GM18508 (cell line): ENCODE measurements at regions not wholly inside any gene's neighbourhood (a gene's known extent, or its start where the extent isn't known, plus 50 kb on each side); places are given as distances from the start of the nearest gene placed in this dataset.

ENCODE experiments used
- ATAC-seq: cut with Tn5 transposase; IDR thresholded peaks from one replicate; pipeline ENCODE4 v1.9.1; 2021; ENCODE audit warnings: moderate number of reproducible peaks; ENCODE audit not compliant: insufficient read depth, unreplicated experiment

DNA sequence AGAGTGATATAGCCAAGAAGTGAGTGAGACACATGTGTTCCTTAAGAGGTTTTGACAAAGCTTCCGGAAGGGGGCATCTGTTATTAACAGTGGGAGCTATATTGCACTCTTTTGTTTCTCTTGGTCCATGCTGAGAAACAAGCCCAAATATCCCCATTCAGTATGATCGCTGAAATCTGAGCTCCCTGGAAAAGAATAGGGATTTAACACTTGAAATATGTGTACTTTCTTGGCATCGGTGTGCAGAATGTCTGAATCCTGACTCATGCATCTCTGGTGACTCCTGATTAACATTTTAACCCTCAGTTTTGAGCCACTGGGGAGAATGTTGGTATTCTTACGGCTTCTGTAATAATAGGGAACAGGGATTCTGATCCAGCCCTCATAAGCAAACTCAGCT is 448.1 kb downstream of the TSN start:
- ATAC-seq: no peak

DNA sequence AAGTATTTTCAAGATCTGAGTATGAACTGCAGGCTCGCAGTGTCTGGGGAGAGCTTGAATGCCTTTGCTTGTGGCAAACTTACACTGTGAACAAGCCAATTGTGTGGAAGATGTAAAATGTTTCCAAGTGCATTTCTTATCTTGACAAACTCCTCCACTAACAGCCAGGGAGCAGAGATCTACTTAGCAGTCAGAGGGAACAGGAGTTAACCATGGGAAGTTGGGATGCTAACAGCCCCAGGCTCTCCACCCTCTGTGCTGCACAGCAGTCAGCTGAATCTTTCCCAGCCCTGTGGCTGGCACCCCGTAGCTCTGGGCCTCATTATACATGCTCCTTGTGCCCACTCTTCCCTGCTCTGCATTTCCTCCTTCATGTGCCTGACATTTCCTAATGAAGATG is 450.2 kb downstream of the TSN start:
- ATAC-seq: no peak

DNA sequence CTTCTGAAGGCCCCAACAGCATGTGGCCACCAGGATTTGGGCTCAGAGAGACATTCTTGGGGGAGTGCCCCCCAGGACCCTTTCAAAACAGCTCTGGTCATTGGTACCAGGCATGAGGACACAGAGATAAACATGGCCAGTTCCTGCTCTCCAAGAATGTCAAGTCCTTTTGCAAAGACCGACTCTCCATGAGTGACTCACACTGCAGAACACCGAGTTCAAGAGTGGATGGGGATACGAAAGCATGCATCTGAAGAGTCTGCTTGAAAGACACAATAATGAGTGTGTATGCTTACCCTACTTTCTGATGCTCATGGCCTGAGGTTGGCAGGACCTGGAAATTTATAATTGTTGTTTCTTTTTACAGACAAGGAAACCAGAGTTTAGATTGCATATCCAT is 450.6 kb downstream of the TSN start:
- no peak for ATAC-seq

DNA sequence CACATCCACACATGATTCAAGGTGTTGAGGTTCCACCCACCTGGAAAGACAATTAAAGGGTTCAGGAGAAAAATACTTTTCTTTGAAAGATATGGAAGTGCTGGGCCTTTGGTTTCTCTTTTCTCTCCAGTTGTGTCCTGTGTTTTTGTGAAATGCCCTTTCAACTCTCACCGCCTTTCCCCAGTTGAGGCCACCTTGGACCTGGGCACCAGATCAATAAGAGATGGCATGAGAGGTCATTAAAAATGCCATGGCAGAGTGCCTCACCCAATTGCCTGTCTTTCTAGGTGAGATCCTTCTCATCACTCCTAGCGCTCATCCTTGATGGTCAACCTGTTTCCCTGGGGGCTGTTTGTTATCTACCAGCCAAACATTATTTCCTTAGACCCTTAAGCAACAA is 453.9 kb downstream of the TSN start:
- ATAC-seq: no peak

DNA sequence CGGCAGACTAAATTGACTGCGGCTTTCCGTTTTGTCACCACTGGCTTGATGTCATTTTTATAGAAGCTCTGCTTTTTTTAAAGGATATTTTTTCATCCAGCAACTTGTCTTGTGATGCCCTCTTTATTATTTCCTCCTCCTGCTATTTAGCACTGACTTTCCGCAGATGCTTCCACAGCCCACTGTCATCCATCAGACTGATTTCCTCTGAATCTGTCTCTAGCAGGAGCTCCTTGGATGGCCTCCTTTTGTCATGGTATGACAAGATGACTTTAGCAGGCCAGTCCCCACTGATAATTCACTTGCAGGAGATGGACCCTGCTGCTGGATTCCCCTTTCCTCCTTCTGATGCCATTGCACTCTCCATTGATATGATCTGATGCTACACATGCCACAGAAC is 454.6 kb downstream of the TSN start:
- no peak for ATAC-seq

DNA sequence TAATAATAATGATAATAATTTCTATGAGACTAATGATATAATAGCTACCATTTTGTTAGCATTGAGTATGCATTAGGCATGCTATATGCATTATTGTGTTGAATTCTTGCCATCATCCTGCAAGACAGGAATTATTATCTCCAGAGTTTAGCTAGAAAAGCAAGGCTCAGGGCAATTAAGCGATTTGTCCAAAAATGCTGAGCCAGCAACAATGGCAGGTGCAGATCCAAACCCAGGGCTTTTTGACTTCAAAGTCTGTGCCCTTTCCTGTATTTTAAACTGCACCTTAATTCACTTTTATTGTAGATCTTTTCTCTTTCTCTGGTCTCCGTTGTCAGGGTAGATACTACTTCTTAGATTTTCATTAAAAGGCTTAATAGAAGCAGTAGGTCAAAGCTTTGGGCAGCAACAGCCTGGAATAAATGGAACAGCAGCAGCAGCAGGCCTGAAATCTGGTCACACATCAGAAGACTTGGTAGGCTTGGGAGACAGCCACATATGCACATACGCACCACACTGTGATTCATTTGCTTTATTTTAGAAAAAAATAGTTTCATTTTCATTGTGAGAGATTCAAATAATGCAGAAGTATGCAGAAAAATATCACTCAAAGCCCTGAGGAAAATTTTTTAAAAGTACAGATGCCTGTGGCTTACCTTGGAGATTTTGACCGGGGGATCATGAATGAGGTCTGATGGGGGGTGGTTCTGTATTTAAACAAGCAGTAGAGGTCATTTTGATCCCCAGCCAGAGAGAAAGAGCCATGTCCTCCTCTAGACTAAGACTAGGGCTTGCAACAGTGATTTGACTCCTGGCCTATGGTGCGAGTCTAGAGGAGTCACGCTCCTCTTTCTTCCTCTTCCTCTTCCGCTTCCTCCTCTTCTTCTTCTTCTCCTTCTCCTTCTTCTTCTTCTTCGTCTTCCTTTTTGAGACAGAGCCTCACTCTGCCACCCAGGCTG is 455.7 kb downstream of the TSN start:
- no peak for ATAC-seq

DNA sequence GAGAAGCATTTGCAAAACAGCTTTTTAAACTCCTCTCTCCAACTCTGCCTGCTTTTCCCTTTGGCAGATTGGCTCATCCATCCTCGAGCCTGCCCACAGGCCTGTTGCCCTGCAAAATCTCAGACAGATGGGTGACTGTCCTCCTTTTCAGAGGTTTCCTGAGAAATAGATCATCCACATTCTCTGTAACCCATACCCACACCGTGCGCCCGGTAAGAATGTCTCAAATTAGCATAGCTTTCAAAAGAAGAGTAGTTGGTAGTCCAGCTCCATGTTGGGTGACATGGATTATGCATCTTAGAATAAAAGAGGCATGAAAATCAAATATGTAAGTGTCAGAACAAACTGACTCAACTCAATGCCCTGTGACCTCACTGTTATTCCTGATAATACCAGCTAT is 457.9 kb downstream of the TSN start:
- no peak for ATAC-seq

DNA sequence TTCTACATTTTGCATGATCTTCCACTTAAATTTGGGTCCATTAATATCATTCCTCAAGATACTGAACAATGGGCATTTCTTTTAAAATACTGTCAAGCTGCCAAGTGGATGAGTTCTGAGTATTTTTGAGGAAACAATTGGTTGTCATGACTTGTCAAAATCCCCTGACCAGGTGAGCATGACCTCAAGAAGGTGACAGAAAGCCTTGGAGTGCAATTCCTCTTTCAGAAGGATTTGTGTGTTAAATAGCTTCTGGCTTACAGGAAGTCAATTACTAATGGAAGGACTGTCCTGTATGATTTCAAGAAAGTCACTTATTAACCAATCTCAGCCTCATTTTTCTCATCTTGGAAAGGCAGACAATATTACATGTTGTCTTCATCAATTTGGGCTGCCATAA is 460.6 kb downstream of the TSN start:
- no peak for ATAC-seq

DNA sequence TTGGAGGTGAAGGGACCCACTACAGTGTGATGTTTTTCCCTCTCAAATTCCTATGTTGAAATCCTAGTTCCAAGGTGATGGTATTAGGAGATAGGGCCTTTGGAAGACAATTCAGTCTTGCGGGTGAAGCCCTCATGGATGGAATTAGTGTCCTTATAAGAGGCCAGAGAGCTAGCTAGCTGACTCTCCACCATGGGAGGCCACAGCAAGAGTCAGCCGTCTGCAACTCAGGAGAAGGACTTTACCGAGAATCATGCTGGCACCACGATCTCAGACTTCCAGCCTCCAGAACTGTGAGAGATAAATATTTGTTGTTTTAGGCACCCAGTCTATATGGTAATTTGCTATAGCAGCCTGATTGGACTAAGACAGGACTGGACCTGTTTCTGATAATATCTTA is 461.4 kb downstream of the TSN start:
- ATAC-seq: no peak

DNA sequence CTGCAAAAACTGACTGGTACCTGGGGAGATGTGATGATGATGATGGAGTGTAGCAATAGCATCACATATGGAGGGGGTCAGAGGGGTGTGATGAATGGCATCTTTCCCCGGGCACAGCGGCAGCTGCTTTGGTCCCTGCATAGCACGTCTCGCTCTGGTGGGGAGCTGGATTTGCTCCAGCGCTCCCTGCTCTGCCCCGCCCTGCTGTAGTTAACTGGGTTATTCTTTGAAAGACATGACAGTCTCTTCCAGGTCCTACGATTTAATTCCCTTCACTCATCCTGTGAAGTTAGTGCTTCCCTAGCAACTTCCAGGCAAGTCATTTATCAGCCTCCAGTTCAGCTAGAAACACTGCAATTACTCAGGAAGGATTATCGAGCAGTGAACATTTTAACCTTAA is 463.1 kb downstream of the TSN start:
- ATAC-seq: no peak

DNA sequence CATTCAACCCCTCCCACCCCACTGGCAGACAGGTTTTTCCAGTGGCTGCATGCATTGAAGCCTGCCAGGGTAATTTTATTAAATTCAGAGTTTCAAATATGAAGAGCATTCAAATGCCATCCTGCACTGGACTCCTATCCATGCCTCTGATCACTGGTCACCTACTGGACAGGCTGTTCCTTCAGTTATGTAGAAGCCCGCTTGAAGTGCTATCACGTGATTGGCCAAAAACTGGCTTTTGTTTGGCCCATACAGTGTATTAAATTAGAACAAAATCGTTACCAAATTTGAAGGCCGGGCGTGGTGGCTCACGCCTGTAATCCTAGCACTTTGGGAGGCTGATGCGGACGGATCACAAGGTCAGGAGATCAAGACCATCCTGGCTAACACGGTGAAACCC is 464.1 kb downstream of the TSN start:
- no peak for ATAC-seq

DNA sequence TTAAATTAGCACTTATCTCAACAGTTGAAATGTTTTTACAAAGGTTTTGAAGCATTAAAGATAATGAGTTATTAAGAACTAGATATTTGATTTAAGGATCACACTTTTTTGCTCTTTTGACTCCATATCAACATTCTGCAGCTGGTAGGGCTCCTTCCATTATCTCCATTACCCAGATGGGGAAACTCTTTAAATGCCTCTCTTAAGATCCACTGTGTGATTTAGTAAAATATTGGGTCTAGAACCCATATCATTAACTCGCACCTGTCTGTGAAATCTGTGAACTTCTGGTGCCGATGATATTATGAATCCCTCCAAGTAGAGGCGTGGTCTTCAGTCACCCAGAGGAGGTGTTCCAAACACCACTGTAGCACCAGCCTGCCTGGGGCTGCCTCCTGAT is 466.2 kb downstream of the TSN start:
- no peak for ATAC-seq

DNA sequence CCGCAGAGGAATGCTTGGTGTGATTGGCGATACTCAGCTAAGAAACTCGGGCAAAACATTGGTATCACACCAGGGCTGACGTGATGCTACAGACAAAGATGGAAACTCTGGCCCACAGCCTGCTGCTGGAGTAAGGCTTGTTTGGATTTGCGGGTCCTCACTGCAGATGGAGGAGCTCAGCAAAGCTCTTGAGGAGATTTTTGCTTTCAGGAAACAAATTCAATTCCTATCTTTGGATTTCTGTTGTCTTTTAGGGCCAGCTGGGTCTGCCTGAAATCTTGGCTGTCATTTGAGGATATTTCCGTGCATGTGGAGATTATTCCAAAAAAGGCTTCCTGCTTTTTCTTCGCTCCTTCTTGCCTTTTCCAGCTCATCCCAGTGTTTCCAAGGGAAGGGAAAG is 475.8 kb downstream of the TSN start:
- ATAC-seq: no peak

DNA sequence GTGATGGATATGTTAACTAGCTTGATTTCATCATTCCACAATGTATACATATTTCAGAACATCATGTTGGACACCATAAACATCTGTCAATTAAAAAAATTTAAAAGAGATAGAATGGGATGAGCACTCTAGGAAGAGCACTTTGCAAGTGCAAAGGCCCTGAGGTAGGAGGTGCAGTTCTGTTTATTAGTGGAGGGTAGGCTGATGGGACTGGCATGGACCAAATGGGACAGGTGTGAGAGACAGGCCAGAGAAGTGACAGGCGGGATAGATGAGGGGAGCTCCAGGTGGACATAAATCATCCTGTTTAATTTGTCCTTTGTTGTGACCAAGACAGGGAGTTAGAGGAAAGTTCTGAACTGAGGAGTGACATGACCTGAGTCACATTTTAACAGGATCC is 477.9 kb downstream of the TSN start:
- no peak for ATAC-seq

DNA sequence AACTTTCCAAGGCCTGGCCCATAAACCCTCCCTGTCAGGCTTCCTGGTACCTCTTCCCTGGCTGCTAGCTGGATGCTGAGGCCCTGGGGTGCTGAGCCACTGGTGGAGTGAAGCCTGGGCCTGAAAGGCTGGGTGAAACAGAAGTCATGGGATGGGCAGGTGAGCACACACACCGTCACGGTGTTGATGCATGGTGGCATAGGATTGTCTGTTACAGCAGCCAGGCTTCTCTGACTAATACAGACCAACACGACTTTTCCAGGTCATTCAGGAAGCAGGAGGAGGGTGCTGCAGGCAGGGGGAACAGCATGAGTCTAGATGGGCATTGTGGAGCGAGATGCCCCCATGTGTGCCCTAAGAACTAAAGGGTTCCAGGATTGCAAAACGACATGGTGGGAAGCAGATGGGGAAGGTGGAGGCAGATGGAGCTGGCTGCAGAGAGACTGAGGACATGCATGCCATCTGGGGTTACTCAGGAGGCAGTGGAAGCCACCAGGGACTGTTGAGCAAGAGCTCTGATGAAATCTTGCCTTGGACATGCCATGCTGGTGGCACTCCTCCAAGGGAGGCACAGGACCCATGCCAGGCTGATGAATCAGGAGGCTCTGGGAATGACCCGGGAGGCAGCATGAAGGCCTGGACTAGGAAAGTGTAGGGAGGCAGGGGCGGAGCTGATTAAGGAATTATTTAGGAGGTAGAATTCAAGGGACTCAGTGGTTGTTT is 480.9 kb downstream of the TSN start:
- no peak for ATAC-seq

DNA sequence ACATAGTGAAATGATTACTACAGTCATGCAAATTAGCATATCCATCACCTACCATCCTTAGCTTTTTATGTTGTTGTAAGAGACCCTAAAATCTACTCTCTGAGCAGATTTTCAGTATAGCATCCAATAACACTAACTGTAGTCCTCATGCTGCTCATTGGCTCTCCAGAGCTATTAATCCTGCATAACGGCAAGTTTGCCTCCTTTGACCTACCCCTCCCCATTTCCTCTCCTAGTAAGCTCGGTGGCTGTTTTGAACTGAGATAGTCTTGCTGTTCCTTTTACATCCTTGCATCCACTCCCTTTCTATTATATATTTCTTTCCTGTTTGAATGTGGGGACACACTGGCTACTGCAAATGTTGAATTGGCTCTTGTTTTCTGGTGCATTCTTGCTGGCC is 481.5 kb downstream of the TSN start:
- no peak for ATAC-seq

DNA sequence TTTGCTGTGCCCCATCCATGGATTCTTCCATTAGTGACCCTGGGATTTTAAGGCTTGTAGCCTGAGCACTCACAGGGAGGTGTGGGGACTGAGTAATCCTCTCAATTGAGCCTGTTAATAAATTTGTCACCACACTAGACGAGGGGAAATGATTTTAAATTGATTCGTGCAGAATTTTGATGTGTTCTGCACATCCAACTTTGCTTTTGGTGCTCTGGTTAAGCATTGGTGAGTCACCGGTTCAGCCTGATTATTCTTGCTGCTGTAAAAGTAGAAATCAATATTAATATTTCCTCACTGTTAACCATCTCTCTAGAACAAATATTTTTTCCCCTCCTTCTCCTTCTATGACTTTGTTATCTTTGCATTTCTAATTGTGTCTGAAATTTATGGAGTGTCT is 482.0 kb downstream of the TSN start:
- no peak for ATAC-seq

DNA sequence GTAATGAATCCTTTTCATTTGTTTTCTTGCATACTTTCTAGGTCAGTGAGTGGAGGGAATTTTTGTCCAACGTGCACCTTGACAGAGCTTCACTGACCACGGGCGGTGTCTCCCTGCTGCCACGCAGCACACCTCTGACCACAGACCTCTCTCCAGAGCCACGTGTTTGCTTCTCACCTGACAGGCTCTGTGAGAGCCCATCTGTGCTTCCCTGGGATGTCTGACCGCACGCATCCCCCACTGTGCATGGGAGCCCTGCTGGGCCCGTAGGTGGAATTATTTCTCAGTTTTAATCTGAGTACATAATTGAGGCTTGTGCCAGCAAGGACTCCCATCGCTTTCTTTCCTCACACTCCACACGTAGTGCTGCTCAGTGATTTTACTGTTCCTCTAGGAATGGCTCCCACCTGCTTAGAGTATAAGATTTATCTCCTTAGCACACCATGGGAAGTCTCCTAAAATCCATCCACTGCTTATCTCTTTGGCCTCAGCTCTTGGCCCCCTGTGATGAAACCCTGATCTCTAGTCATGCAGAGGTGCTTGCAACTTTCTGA is 482.6 kb downstream of the TSN start:
- no peak for ATAC-seq

DNA sequence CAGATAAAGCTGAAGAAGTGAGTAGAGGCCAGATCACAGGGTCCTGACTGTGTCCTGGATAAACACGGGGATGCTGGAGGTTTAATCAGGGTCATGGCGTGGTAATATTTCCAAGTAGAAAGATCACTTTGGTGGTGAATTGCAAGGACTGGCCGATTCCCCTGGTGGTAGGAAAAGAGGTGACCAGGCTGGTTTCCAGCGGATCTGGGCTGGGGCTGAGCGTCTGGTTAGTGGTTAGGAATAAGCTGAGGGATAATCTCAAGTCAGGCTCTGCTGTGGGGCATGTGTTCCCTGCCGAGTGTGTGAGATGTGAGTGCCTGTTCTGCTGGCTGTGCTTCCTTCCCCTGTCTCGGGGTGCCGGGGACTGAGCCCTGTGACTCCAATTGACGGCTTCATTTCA is 484.0 kb downstream of the TSN start:
- ATAC-seq: no peak

DNA sequence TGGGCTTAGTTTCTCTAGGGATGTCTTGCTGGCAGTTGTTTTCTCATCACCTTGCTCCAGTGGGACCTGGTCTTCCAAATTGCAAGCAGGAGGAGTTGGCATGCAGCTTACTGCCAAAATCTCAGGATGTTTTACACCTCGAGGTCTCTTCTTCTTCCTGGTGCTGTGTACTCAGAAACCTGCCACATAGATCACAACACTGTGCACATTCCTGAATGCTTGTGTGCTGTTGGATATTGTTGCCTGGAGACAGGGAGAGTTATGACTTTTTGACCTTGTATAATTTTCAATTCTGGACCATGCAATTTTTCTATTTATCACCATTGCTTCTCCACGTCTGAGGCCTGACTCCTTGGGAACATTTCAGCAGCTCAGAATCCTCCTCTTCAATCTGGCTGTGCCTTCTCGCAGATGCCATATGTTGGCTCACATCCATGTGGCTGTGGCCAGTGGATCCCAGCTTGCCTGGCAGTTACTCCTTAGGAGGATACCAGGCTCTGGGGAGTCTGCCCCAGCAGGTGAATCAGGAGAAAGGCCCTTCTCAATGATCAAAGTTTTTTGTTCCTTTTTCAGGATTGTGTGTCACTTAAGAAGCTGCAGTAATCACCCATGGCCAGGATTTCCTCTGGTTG is 489.3 kb downstream of the TSN start:
- no peak for ATAC-seq

DNA sequence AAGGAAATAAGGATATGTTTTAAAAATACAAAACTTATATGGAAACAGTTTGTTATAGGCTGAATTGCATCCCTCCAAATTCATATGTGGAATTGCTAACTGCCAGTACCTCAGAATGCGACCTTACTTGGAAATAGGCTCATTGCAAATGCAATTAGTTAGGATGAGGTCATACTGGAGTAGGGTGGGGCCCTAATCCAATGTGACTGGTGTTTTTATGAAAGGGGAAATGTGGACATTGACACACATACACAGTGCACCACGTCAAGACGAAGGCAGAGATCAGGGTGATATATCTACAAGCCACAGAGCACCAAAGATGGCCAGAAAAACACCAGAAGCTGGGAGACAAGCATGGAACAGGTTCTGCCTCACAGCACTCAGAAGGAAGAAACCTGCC is 494.2 kb downstream of the TSN start:
- ATAC-seq: no peak
